ENCODE measurements at regions not wholly inside any gene's neighbourhood (a gene's known extent, or its start where the extent isn't known, plus 50 kb on each side); places are given as distances from the start of the nearest gene placed in this dataset.
A peak's percentile ranks its signal among the peaks of the same experiment; 100 is the strongest.

DNA sequence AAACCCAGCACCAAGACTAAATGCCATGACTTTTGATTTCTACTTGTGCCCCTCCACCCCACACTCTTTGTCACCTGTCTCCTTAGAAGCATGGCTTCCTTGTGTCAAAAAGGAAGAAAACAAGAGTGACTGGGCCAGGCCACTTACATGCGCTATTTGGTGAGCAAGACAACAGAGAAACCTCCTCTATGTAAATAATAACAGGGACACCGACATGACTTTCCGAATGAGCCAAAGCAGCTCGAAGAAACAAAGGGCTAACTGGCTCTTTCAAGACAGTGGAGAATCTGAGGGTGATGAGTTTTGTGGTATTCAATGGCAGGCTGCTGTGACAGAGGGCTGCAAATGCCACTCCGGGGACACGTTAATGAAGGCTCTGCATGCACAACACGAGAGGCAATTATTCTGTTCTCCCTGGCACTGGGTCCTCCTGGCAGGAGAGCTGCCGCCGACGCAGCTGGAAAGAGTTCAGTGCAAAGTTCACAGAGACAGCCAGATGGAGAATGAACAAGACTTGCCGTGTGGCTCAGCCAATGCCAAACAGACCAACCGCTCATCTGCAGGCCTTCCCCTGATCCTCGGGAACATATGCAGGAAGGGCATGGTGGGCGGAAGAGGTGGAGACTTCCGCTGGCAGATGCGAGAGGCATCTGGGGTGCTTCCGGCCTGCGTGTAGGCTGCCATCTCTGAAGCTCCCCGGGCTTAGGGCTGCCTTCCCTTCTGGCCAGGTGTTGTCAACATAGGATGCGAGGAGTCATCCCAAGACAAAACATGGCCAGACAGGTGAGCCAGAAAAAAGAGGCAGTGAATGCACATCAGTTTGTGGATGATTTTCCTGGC lies 59.1 kb upstream of the SMNDC1 start:
- TF ChIP-seq, protein P1, sequence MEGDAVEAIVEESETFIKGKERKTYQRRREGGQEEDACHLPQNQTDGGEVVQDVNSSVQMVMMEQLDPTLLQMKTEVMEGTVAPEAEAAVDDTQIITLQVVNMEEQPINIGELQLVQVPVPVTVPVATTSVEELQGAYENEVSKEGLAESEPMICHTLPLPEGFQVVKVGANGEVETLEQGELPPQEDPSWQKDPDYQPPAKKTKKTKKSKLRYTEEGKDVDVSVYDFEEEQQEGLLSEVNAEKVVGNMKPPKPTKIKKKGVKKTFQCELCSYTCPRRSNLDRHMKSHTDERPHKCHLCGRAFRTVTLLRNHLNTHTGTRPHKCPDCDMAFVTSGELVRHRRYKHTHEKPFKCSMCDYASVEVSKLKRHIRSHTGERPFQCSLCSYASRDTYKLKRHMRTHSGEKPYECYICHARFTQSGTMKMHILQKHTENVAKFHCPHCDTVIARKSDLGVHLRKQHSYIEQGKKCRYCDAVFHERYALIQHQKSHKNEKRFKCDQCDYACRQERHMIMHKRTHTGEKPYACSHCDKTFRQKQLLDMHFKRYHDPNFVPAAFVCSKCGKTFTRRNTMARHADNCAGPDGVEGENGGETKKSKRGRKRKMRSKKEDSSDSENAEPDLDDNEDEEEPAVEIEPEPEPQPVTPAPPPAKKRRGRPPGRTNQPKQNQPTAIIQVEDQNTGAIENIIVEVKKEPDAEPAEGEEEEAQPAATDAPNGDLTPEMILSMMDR (IDR thresholded peaks at IDR 0.05) = no peak
- POLR2A ChIA-PET = no interaction called here
- Histone ChIP-seq H3K36me3 (ENCODE audit: insufficient read depth, low read length) (no peaks in the 10 kb centered on the region), H3K4me1 (ENCODE audit: insufficient read depth, low read length) (peaks cover 35% of the 10 kb centered on the region), H3K9me3 (ENCODE audit: control insufficient read depth in 1 of 2, insufficient read depth in 1 of 2, low read length in 2 of 2) (peaks cover 0 to 14% of the 10 kb centered on the region in 2 experiments), H3K4me3 (ENCODE audit: low read length) (peak overlapping the region; percentile 20), H3K27ac (ENCODE audit: low read depth in 1 of 2, low read length in 2 of 2) (no peak overlapping the region), H3K27me3 (ENCODE audit: control insufficient read depth in 1 of 2, insufficient read depth in 2 of 2, low read length in 2 of 2) (no peaks in the 10 kb centered on the region)
- no peaks in the 10 kb centered on the region for H3K9me3 Mint-ChIP-seq
- H3K36me3 Mint-ChIP-seq (ENCODE audit: low read depth) = no peaks in the 10 kb centered on the region
- peaks cover 16% of the 10 kb centered on the region for H3K4me1 Mint-ChIP-seq (ENCODE audit: low read depth)
- peak; percentile 51 for ATAC-seq (ENCODE audit: poor library complexity)
- H3K27ac Mint-ChIP-seq = no peak overlapping the region
- peak overlapping the region; percentile 25 for H3K4me3 Mint-ChIP-seq
- intact Hi-C loops (cut with DNase I, micrococcal nuclease) = no loop called here
- CTCF ChIA-PET = no interaction called here
- peak in 8 of 14 experiments; percentile 17 to 70 (median 30) for DNase-seq
- H3K27me3 Mint-ChIP-seq = no peaks in the 10 kb centered on the region

GRCh38 chr10:110364531-110364937 lies 59.8 kb upstream of the SMNDC1 start:
- no peak overlapping the region for H3K27ac ChIP-seq (ENCODE audit: low read depth in 1 of 2, low read length in 2 of 2)
- DNase-seq (no peak), ATAC-seq (ENCODE audit: poor library complexity) (no peak)
- H3K27me3 ChIP-seq (ENCODE audit: control insufficient read depth in 1 of 2, insufficient read depth in 2 of 2, low read length in 2 of 2) = no peaks in the 10 kb centered on the region
- intact Hi-C loops (cut with DNase I, micrococcal nuclease) = no loop called here
- no peak overlapping the region for H3K4me3 ChIP-seq (ENCODE audit: low read length)
- Mint-ChIP-seq H3K27me3 (no peaks in the 10 kb centered on the region), H3K9me3 (no peaks in the 10 kb centered on the region), H3K4me1 (ENCODE audit: low read depth) (peaks cover 16% of the 10 kb centered on the region), H3K36me3 (ENCODE audit: low read depth) (no peaks in the 10 kb centered on the region), H3K27ac (no peak overlapping the region), H3K4me3 (no peak overlapping the region)
- H3K36me3 ChIP-seq (ENCODE audit: insufficient read depth, low read length) = no peaks in the 10 kb centered on the region
- CTCF ChIA-PET = no interaction called here
- POLR2A ChIA-PET = no interaction called here
- TF ChIP-seq, protein P1 (IDR thresholded peaks at IDR 0.05) = no peak
- peaks cover 28% of the 10 kb centered on the region for H3K4me1 ChIP-seq (ENCODE audit: insufficient read depth, low read length)
- H3K9me3 ChIP-seq (ENCODE audit: control insufficient read depth in 1 of 2, insufficient read depth in 1 of 2, low read length in 2 of 2) = peaks cover 0 to 14% of the 10 kb centered on the region in 2 experiments

DNA sequence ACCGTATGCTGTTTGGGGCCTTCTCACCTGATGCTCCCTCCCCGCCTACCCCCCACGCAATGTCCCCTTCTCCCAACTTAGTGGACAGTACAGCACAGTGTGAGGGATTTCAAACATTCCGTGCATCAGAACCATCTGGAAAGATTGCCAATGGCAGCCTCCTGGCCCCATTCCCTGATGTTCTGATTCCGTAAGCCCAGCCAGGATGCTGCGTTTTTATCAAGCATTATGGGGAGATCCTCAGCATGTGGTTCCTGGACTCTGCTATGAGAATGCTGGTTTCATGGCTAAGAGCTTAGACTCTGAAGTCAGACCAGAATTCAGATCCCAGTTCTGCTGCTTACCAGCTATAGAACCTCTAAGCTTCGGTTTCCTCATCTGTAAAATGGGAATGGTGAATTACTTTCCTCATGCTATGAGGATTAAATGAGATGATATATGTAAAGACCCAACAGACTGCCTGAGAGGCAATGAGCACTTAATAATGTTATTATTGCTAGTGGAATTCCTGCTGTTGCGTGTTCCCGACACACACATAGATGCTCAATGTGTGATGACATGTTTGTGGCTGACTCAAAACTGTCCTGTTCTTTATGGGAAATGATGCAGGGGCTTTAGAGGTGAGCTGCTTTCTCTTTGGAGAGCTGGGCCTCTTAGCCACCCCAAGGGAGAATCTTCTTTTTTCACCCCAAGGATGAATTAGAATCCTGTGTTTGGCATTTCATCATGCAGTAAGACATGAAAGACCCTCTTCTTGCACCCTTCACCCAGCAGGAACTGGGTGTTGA lies 60.8 kb upstream of the SMNDC1 start:
- H3K27me3 Mint-ChIP-seq = no peaks in the 10 kb centered on the region
- Histone ChIP-seq H3K4me3 (ENCODE audit: low read length) (no peak overlapping the region), H3K27me3 (ENCODE audit: control insufficient read depth in 1 of 2, insufficient read depth in 2 of 2, low read length in 2 of 2) (no peaks in the 10 kb centered on the region), H3K36me3 (ENCODE audit: insufficient read depth, low read length) (no peaks in the 10 kb centered on the region), H3K27ac (ENCODE audit: low read depth in 1 of 2, low read length in 2 of 2) (no peak overlapping the region), H3K9me3 (ENCODE audit: control insufficient read depth in 1 of 2, insufficient read depth in 1 of 2, low read length in 2 of 2) (peaks cover 0 to 14% of the 10 kb centered on the region in 2 experiments), H3K4me1 (ENCODE audit: insufficient read depth, low read length) (peaks cover 28% of the 10 kb centered on the region)
- ATAC-seq (ENCODE audit: poor library complexity) (no peak), DNase-seq (no peak)
- ChIA-PET POLR2A (no interaction called here), CTCF (no interaction called here)
- H3K27ac Mint-ChIP-seq = no peak overlapping the region
- intact Hi-C loops (cut with DNase I, micrococcal nuclease) = no loop called here
- no peak overlapping the region for H3K4me3 Mint-ChIP-seq
- TF ChIP-seq, protein P1 (IDR thresholded peaks at IDR 0.05) = no peak
- no peaks in the 10 kb centered on the region for H3K36me3 Mint-ChIP-seq (ENCODE audit: low read depth)
- H3K9me3 Mint-ChIP-seq = no peaks in the 10 kb centered on the region
- H3K4me1 Mint-ChIP-seq (ENCODE audit: low read depth) = peaks cover 16% of the 10 kb centered on the region
